Stimulated activated CD4-positive, alpha-beta T cell treated with anti-CD3 and anti-CD28 coated beads, Interleukin-1b, Interleukin-23, amount 100 ng/mL, for 24 hours (primary cell): ENCODE measurements at regions not wholly inside any gene's neighbourhood (a gene's known extent, or its start where the extent isn't known, plus 50 kb on each side); places are given as distances from the start of the nearest gene placed in this dataset.
"Not testable (repeated sequence)": the region's sequence is repeated elsewhere in the genome, so short reads cannot be mapped to it uniquely, and the experiment has no call there.

Source experiments
- DNase-seq, 4 experiments: peaks; one replicate each; pipeline ENCODE4 v3.0.0-alpha.2; 2020; ENCODE audit warnings: low read depth in 4 of 4, low spot score in 1 of 4

DNA sequence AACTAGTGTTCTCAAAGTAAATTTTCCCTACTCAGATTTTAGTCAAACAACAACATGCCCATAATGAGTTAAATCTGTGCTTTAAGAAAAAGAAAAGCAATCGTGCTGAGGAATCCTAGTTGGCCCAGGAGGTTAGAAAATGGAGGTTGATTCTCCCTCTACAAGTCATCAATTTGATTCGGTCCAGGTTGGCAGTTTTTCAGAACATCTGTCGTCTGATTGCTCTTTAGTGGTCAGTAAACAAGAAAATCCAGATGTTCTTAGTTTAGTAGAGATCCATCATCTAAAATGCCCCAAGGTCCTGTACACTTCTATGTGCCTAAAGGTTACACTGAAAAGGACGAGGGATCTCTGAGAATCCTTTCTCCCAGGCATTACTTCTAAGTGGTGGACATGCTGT lies 659.2 kb downstream of the MTRR start:
- DNase-seq = no peak

DNA sequence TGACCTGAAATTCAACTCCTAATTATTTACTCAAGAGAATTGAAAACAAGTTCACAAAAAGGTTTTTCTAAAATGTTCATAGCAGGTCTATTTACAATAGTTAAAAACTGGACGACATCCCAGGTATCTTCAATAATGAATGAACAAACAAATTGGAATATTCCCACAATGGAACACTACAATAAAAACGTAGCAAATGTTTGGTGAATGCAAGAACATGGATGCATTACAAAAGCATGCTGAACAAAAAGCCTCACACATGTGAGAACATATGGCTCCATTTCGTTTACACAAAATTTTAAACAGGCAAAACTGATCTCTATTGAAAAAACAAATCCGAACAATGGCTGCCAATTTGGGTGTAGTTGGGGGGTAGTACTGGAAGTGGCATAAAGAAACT lies 669.9 kb downstream of the MTRR start:
- DNase-seq = no peak

DNA sequence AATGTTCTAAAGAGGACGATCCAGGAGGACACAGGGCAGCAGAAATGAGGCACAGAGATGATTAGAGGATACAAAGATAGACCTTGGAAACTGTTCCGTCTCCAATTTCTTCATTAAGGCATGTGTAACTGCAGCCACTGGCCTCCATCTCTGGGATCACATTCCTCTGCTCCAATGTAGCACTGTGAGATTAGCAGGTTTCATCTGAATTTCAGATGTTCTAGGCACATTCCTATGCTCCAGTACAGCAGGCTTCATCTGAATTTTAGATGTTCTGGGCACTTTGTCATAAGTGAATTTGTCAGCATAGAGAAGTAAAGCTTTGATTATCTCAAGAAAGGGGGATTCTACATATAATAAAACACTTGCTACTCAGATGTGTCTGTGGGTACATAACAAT lies 671.4 kb downstream of the MTRR start:
- DNase-seq = no peak

DNA sequence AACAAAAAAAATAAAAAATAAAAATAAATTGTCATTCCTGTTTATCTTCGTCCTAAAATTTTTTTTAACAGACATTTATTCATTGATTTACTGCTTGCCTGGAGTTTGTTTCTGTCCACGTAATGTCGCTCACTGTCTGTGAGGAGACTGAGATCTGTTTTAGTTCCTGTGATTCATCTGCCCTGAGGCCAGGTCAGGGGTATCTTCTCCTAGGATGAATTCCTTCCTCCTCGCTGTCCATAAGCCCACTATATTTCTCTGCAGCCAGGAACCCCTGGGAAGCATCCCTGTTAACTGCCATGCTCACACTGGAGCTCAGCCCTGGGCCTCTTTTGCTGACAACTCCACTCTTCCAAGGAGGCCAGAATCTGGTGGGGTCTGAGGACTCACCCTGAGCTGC lies 682.0 kb downstream of the MTRR start:
- DNase-seq = no peak

DNA sequence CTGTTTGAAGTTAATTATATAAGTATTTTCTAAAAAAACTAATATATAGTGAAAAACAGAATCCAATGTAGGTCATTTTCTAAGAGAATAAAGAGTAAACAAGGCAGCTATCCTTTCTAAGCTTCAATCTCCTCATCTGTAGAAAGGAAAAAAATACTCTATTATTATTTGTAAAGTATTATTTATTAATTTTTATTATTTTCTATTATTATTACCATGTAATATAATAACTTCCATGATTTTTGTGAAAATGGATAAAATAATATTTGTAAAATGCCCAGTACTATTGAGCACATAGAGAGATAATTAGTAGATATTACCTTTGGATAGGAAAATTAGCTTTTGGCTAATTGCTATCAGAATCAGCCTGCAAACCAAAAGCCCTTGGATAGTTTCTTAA lies 684.4 kb downstream of the MTRR start:
- no peak for DNase-seq

DNA sequence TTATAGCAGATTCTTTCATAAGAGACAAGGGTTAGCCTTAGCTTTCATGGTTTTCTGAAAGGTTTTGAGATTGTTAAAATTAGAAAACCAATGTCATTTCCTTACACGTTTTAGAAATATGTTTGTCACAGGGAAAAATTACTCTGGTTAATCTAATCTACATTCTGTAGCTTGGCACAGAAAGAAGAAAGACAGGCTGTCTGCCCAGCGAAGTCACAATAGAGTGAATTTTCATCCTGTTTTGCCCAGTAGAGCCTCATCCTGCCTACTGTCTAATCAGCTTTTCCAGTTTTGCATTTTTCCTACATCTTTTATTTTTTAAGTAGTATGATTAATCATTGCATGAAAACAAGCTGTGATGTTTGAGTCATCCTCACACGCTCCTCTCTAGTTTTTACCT lies 688.8 kb downstream of the MTRR start:
- DNase-seq = no peak

DNA sequence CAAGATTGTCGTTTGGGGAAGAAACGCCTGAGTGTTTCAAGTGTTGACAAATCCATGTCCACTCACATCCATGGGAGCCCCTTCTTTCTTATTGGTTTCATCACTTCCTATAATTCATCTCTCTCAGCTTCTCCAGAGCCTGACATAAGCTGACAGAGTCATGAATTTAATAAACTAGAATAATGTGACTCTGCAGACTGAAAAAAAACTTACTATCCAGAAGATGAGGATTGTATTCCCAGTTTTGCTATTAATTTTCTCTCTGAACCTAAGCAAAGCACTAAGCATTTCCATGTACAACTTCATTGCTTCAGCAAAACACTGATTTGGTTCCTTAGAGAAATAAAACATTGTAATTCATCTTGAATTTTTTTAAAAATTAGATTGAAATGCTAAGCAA lies 691.8 kb downstream of the MTRR start:
- no peak for DNase-seq

DNA sequence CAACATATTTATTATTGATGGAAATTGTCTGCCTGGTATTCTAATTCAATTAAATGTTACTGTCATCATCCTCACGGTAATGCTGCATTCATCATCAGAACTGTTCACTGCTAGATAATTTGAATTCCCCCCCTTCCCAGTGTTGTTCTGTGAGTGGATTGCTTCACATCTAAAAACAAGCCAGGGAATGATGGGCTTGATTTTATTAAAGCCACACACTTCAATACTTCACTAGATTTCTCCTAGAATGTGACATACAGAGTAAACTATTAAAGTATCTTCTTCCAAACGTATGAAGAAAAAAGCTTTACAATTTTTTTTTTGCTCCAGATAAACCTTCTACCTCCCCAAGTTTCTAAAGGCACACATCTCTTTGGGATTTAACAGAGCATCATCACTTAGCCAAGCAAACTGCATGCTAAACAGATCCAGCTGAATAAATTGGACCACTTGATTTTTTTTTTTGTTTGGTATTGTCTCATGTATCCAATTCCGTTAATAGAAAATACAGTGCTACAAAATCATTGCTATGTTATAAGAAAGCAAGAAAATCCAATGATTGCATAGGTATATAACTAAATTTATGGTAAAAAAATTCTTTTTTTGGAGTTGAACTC lies 692.4 kb downstream of the MTRR start:
- DNase-seq = no peak

DNA sequence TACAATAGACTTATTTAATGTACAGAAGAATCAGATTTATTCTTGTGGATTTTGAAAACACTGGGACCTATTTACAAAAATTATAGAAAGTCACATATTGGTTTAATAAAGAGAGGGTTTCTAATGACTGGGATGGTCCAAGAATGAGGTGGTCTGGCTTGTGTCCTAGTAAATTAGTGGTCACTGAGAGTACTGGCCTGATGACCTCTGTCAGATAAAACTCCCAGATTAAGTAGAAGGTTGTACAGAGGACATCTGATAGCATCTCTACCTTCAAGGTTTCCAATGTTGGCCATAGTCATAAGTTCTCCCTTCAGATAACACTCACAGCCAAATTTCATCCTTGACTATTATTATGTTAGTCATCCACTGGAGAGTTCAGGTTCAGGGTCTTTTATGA lies 692.9 kb downstream of the MTRR start:
- no peak for DNase-seq

DNA sequence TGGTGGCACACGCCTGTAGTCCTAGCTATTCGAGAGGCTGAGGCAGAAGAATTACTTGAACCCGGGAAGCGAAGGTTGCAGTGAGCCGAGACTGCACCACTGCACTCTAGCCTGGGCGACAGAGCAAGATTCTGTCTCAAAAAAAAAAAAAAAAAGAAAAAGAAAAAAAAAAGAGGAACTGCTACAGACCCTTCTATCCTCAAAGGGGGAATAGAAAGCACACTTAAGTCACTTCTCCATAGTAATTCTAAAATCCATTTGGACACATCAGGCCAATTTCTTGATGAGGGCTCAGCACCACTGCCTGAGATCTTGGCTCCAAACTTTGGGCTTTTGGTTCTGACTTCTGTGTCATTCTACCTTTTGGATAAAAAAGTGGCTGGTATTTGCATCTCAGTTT lies 694.6 kb downstream of the MTRR start:
- DNase-seq = not testable (repeated sequence)

DNA sequence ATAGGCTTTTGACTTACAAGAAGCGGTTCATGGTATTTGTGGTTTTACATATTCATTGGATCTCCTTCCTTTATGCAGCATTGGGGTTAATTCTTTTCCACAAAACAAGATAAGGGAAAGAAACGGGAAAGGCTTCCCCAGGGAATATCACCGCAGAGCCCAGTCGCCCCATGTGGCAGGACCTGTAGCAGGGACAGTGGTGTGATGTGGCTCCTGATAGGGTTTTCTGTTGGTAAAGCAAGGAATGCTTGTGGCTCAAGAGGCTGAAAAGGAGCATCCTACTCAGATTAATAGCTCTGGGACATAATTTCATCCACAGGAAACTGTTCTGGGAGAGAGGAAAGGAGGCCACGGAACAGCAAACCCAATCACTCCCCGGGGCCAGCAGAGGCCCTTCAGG lies 699.9 kb downstream of the MTRR start:
- no peak for DNase-seq

DNA sequence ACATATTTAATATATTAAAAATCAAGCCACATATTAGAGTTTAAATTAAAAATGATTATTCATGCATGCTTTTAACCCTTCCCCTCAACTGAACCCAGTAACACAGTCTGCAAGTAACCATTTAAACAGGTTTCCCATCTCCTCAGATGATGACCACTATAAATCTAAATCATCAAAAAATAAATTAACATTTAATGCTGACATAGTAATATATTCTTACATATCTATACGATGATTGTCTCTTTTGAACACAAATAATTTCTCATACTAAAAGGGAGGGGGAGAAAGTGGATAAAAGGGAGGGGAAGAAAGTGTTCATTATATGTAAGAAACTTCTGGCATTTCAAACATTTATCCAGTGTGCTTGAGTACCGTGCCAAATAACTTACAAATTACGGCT lies 701.6 kb downstream of the MTRR start:
- DNase-seq = no peak

DNA sequence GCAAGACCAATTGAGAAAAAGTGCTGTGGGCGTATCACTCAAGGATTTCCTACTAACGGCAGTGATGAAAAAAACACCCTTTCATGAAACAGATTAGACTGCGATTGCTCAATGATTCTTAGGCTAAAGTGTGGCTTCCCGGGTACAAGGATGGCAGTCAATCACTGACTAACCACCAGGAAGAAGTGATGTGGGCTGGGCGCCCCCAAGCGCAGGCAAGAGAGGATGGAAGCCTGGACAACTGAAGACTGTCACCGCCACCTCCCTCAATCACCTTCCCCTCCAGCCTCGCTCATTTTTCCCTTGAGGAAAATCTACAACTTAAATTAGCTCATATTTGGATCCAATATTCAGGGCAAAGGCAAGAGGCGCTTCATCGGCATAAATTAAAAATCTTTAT lies 707.2 kb downstream of the MTRR start:
- DNase-seq = no peak

DNA sequence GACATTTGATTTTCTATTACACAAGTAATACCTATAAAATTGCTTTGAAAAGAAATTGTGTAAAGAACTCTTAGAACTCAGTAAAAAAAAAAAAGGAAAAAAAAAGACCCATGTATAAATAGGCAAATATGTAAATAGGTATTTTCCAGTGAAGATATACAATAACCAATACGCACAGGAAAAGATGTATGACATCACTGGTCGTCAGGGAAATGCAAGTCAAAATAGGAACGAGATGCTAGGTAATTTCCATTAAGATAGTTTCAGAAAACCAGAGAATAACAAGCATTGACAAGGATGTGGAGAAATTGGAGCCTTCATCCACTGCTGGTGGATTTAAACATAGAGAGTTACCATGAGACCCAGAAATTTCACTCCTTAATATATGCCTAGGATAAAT lies 708.8 kb downstream of the MTRR start:
- DNase-seq = no peak

DNA sequence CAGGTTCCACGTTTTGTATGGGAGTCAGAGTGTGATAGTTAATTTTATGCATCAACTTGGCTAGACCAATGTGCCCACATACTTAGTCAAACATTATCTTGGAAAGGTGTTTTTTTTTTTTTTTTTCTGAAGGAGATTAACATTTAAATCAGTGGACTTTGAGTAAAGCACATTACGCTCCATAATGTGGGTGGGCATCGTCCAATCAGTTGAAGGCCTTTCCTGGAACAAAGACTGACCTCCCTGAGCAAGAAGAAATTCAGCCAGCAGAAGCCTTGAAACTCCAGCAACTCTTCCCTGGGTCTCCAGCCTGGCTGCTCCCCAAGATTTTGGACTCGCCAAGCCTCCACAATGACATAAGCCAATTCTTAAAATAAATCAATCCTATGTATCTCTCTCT lies 711.4 kb downstream of the MTRR start:
- DNase-seq = no peak

DNA sequence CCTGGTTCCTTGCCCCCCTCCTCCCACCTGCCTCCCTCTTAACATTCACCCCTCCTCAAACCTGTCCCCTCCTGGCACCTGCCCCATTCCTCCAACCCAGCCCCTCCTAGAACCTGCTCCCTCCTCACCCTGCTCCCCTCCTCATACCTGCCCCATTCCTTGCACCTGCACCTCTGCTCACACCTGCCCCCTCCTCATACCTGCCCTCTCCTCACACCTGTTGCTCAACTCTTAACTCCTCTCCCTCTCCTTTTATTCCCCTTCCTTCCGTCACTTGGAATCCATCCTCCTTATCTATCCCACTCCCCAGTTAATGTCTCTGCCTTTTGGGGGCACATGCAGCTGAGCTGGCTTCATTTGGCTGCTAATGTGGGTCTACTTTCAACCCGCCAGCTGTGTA lies 712.1 kb downstream of the MTRR start:
- no peak for DNase-seq

DNA sequence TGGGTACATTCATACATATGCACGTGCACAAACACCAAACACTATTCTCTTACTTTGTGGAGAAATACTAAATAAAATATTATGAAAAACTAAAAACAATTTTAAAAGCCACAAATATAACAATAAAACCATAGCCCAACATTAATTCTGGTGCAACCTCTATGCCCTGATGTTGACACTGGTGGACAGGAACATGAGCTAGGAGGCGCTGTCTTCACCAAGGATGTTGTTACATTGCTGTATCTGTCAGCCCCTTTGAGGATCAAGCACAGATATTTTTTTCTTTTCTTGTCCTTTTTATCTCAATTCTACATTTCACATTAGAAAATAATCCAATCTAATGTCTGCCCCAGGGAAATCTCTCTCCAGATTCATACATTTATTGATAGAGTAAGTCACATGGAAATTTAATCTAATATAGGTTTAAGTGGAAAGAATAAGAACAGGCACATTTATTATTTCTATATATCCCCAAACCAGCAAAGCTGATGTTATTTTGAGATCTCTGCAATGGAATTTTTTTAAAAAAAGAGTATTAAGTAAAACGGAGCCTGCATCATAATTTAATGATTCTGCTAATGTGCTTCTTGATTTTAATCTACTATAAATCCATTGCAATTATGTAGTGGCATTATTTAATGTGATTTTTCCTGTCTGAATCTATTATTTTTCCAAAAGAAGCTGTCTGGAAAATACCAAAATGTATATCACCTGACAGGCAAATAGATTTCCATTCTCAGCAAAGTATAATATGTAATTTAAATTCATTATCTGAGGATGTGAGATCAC lies 716.5 kb downstream of the MTRR start:
- DNase-seq = no peak

DNA sequence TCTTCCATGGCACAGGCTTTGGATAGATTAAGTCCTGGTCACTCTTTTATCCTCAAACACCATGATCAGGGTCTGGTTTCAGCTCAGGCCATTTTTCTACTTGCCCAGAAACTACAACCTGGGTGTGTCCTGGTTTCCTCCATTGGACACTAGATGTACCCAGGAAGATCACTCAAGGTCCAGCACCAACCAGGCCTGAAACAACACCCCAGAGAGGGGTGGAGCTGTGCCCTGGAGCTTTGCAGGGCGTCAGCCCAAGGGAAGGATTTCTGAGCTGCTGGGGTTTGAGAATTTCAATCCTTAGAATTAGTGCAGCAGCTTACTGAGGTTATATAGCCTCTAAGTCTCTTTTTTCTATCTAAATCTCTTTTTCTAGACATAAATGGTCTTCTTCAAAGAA lies 722.0 kb downstream of the MTRR start:
- DNase-seq = no peak

DNA sequence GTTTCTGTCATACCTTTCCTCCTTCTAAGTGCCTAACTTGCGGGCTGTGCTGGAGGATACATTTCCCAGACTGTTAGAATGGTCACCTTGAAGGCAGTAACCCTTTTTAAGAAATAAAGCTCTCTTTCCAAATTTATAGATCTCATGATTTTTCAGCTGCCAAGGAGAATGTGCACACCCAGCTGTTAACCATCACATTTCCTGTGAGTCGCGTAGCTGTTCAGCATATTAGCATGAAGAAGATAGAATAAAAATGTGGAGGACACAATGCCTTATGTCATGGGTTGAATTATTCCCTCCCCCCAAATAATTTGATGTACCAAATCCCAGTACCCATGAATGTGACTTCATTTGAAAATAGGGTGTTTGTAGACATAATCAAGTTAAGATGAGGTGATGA lies 729.4 kb downstream of the MTRR start:
- no peak for DNase-seq

DNA sequence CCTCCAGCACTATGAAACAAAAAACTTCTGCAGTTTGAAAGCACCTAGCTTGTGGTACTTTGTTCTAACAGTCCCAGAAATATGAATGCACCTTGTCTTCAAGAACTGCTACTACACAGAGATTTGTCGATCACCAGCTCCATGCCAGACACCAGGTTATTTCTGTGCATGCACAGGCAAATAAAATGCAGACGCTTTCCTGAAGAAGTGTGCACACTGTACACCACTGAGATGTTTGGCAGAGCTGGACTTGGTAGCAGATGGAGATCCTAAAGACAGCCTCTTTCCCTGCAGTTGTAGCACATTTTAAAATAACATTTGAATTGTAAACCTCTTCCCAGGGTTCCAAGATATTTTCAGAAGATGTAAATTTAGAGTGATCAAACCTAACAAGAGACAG lies 730.0 kb downstream of the MTRR start:
- DNase-seq = no peak

DNA sequence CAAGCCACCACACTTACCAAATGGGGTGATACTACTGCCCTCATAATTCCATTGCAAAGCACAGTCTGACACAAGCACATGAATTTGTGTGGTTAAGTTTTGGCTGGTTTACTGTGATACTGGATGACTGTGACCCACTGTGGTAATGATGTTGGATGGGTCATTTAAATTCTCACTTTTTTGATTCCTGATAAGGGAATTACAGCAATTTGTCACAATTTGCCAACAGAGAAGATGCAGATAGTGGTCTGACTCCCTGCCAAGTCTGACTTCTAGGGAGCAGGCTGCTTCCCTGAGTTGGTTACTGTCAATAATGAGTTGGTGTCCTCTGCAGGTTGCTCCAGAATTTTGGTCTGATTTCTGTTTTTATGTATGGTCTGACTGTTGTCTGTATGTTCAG lies 731.9 kb downstream of the MTRR start:
- no peak for DNase-seq

DNA sequence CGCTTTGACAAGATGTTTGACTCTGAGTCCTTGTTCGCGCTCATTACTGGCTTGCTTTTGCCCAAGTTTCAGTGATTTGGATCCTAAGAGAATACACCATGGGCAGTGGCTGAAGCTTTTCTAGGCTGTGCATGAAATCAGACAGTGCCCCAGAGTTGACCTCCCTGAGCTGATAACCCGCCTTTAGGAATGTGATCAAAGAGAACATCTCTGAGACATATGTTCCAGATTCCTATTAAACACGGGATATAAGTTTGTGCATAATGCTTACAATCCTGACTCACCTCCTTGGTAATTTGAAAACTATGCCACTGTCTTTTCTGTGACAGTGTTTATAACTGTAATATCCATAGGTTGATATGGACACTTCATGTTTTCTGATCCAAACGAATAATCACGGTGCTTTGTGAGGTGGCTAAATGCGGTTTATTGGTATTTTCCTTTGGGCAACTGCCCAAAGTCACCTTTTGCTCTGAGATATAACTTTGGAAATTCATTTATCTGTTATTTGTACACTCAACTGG lies 732.9 kb downstream of the MTRR start:
- no peak for DNase-seq

DNA sequence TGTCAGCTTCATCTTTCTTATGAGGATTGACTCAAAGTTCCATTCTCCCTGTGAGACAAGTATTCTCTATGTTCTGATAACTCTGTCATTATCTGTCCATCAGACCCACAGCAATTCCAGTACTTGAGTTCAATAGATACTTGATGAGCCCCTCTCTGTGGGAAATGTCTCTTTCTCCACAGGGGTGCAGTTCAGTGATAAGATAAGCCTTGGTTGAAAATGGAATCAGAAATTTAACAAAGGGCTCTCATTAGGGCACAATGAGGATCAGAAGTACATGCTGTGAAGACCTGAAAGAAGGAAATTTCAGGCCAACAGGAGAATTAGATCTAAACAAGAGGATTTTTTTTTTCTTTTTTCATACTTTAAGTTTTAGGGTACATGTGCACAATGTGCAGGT lies 737.3 kb downstream of the MTRR start:
- no peak for DNase-seq
